ELF-1 (cell line): ENCODE measurements at regions not wholly inside any gene's neighbourhood (a gene's known extent, or its start where the extent isn't known, plus 50 kb on each side); places are given as distances from the start of the nearest gene placed in this dataset.

Experiments used
- DNase-seq: peaks from one replicate; pipeline ENCODE4 v3.0.0-alpha.2; 2016; ENCODE audit warnings: low read depth, low spot score

GRCh38 chr15:29456255-29456654, 186.6 kb upstream of the NSMCE3 start:
- no peak for DNase-seq

GRCh38 chr15:29455530-29455929, 185.9 kb upstream of the NSMCE3 start:
- no peak for DNase-seq

- no peak for DNase-seq
Observed at GRCh38 chr15:29455055-29455454, 185.4 kb upstream of the NSMCE3 start.

- DNase-seq, result no peak
Observed at GRCh38 chr15:29454506-29454905, 184.9 kb upstream of the NSMCE3 start.

- peak; percentile 15 for DNase-seq
Observed at GRCh38 chr15:29452881-29453731, 183.5 kb upstream of the NSMCE3 start.

- peak; percentile 56 for DNase-seq
Observed at GRCh38 chr15:29451201-29451781, 181.7 kb upstream of the NSMCE3 start.

GRCh38 chr15:29449136-29449535, 179.5 kb upstream of the NSMCE3 start:
- DNase-seq, result peak; percentile 33

- DNase-seq, result no peak
Observed at GRCh38 chr15:29448320-29448719, 178.7 kb upstream of the NSMCE3 start.

GRCh38 chr15:29446480-29446879, 176.9 kb upstream of the NSMCE3 start:
- DNase-seq, result no peak

GRCh38 chr15:29442532-29442931, 172.9 kb upstream of the NSMCE3 start:
- DNase-seq, result no peak

- no peak for DNase-seq
Observed at GRCh38 chr15:29440541-29440940, 170.9 kb upstream of the NSMCE3 start.

GRCh38 chr15:29438703-29439055, 169.1 kb upstream of the NSMCE3 start:
- DNase-seq, result no peak

- peak; percentile 62 for DNase-seq
Observed at GRCh38 chr15:29437888-29438702, 168.5 kb upstream of the NSMCE3 start.

- no peak for DNase-seq
Observed at GRCh38 chr15:29435811-29436210, 166.2 kb upstream of the NSMCE3 start.

- DNase-seq, result no peak
Observed at GRCh38 chr15:29434280-29434679, 164.7 kb upstream of the NSMCE3 start.

- no peak for DNase-seq
Observed at GRCh38 chr15:29433507-29434248, 164.1 kb upstream of the NSMCE3 start.

GRCh38 chr15:29433050-29433318, 163.4 kb upstream of the NSMCE3 start:
- no peak for DNase-seq

- DNase-seq, result no peak
Observed at GRCh38 chr15:29432191-29433049, 162.8 kb upstream of the NSMCE3 start.

- no peak for DNase-seq
Observed at GRCh38 chr15:29430831-29431230, 161.2 kb upstream of the NSMCE3 start.

GRCh38 chr15:29430124-29430523, 160.5 kb upstream of the NSMCE3 start:
- no peak for DNase-seq

- DNase-seq, result no peak
Observed at GRCh38 chr15:29429584-29429983, 160.0 kb upstream of the NSMCE3 start.
